ENCODE measurements at regions not wholly inside any gene's neighbourhood (a gene's known extent, or its start where the extent isn't known, plus 50 kb on each side); places are given as distances from the start of the nearest gene placed in this dataset.

GRCh38 chr10:85235258-85235657 lies 906.9 kb downstream of the CCSER2 start:
- TF ChIP-seq POLR2A (IDR thresholded peaks at IDR 0.05; ENCODE audit: low read depth, low read length), result no peak
- TF ChIP-seq POLR2AphosphoS5 (IDR thresholded peaks at IDR 0.05; ENCODE audit: low read depth, low read length), result no peak
- TF ChIP-seq TAF1 (IDR thresholded peaks at IDR 0.05; ENCODE audit: borderline replicate concordance, low read depth, low read length), result no peak

Measured in GM12892 (cell line).